SJCRH30 (cell line): ENCODE measurements at regions not wholly inside any gene's neighbourhood (a gene's known extent, or its start where the extent isn't known, plus 50 kb on each side); places are given as distances from the start of the nearest gene placed in this dataset.

Experiments used
- DNase-seq, 2 experiments: peaks; one replicate each; pipeline ENCODE4 v3.0.0-alpha.2; 2015 to 2020
- H3K27ac ChIP-seq: fragments of 250-450 bp; sonication (Bioruptor Pico); 2 replicates; pipeline ENCODE4 v1.5.1; 2020; ENCODE audit warnings: mild to moderate bottlenecking, moderate library complexity
- H3K27me3 ChIP-seq: fragments of 250-450 bp; sonication (Bioruptor Pico); 2 replicates; pipeline ENCODE4 v1.5.1; 2020; ENCODE audit warnings: mild to moderate bottlenecking, moderate library complexity
- H3K36me3 ChIP-seq: fragments of 250-450 bp; sonication (Bioruptor Pico); 2 replicates; pipeline ENCODE4 v1.5.1; 2020; ENCODE audit warnings: mild to moderate bottlenecking, moderate library complexity
- H3K4me1 ChIP-seq: fragments of 250-450 bp; sonication (Bioruptor Pico); 2 replicates; pipeline ENCODE4 v1.5.1; 2020; ENCODE audit warnings: mild to moderate bottlenecking, moderate library complexity
- H3K4me3 ChIP-seq: fragments of 250-450 bp; sonication (Bioruptor Pico); 2 replicates; pipeline ENCODE4 v1.5.1; 2020; ENCODE audit warnings: mild to moderate bottlenecking, moderate library complexity
- H3K9me3 ChIP-seq: fragments of 250-450 bp; sonication (Bioruptor Pico); replicated peaks from 2 replicates; pipeline ENCODE4 v1.5.1; 2020; ENCODE audit warnings: mild to moderate bottlenecking, moderate library complexity

GRCh38 chr18:39751921-39752320 lies 2186.3 kb upstream of the CELF4 start:
- no peak overlapping the region for H3K27ac ChIP-seq
- H3K36me3 ChIP-seq: no peaks in the 10 kb centered on the region
- no peak for DNase-seq
- no peaks in the 10 kb centered on the region for H3K27me3 ChIP-seq
- H3K9me3 ChIP-seq: no peaks in the 10 kb centered on the region
- 0 out of 2 replicates have a peak, but pooled peaks cover 3% of the 10 kb centered on the region for H3K4me1 ChIP-seq
- H3K4me3 ChIP-seq: no peak overlapping the region

- no peak overlapping the region for H3K27ac ChIP-seq
- no peaks in the 10 kb centered on the region for H3K36me3 ChIP-seq
- H3K9me3 ChIP-seq: no peaks in the 10 kb centered on the region
- H3K4me1 ChIP-seq: 0 out of 2 replicates have a peak, but pooled peaks cover 3% of the 10 kb centered on the region
- no peak for DNase-seq
- no peaks in the 10 kb centered on the region for H3K27me3 ChIP-seq
- H3K4me3 ChIP-seq: no peak overlapping the region
Measured at GRCh38 chr18:39751161-39751560, 2185.6 kb upstream of the CELF4 start.

DNA sequence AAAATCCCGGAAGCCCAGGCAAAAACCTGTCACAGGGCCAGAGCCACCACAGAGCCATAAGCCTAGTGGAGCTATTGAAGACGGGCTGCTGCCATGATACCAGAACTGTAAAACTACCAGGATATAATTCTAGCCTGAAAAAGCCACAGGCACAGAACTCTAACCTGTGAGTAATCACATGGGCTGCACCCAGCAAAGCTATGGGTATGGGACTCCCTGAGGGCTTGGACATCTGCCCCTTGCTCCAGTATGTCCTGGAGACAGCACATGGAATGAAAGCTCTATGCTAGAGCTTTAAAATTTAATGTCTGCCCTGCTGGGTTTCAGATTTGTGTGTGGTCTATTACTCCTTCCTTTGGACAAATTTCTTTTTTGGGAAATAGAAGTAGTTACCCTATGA lies 2183.6 kb upstream of the CELF4 start:
- H3K4me3 ChIP-seq: no peak overlapping the region
- H3K27ac ChIP-seq: no peak overlapping the region
- H3K36me3 ChIP-seq: no peaks in the 10 kb centered on the region
- no peaks in the 10 kb centered on the region for H3K27me3 ChIP-seq
- DNase-seq: no peak
- H3K4me1 ChIP-seq: 0 out of 2 replicates have a peak, but pooled peaks cover 3% of the 10 kb centered on the region
- no peaks in the 10 kb centered on the region for H3K9me3 ChIP-seq

DNA sequence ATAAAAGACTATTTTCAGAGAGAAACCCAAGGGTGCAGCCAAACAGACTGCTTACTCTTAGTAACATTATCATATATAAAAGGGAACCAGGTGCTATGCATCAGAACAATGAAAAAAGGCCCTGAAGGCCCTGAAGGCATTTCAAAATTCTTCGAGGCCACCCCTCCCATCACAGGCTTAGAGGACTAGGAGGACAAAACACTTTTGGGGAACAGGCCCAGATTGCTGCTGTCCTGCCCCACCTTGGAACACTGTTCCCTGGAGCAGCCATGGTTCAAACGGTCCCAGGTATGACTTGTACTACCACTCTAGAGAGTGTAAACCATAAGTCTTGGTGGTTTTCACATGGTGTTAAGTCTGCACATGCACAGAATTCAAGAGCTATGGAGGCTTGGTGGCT lies 2183.1 kb upstream of the CELF4 start:
- no peak overlapping the region for H3K27ac ChIP-seq
- no peak for DNase-seq
- 0 out of 2 replicates have a peak, but pooled peaks cover 3% of the 10 kb centered on the region for H3K4me1 ChIP-seq
- no peak overlapping the region for H3K4me3 ChIP-seq
- H3K9me3 ChIP-seq: no peaks in the 10 kb centered on the region
- H3K36me3 ChIP-seq: no peaks in the 10 kb centered on the region
- no peaks in the 10 kb centered on the region for H3K27me3 ChIP-seq

- Histone ChIP-seq H3K9me3 (no peaks in the 10 kb centered on the region), H3K4me3 (no peak overlapping the region), H3K27ac (no peak overlapping the region), H3K36me3 (no peaks in the 10 kb centered on the region), H3K27me3 (no peaks in the 10 kb centered on the region), H3K4me1 (no peaks in the 10 kb centered on the region)
- no peak for DNase-seq
Measured at GRCh38 chr18:39746201-39746600, 2180.6 kb upstream of the CELF4 start.

GRCh38 chr18:39743463-39743862 lies 2177.9 kb upstream of the CELF4 start:
- Histone ChIP-seq H3K27me3 (no peaks in the 10 kb centered on the region), H3K4me1 (no peaks in the 10 kb centered on the region), H3K4me3 (no peak overlapping the region), H3K9me3 (no peaks in the 10 kb centered on the region), H3K36me3 (no peaks in the 10 kb centered on the region), H3K27ac (no peak overlapping the region)
- DNase-seq: no peak

- no peaks in the 10 kb centered on the region for H3K27me3 ChIP-seq
- H3K4me3 ChIP-seq: no peak overlapping the region
- no peaks in the 10 kb centered on the region for H3K9me3 ChIP-seq
- DNase-seq: peak in 1 of 2 experiments; percentile 12
- no peaks in the 10 kb centered on the region for H3K4me1 ChIP-seq
- H3K27ac ChIP-seq: no peak overlapping the region
- no peaks in the 10 kb centered on the region for H3K36me3 ChIP-seq
Measured at GRCh38 chr18:39741755-39742466, 2176.3 kb upstream of the CELF4 start.

DNA sequence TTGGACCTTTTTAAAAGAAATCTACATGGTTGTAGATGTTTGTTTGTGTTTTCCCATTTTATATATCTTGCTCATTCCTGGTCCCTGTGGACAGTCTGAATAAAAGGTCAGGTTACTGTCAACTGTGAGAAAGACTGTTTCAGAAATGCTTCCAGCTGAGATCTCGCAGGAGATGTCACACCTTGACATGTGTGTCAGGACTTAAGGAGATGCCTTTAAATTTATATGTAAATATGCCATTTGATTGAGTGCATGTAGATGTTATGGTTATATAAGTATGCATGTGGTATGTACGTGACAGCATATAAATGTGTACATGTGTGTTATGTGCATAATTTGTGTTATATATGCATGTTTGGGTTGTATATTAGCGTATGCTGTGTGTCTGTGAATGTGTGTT lies 2172.3 kb upstream of the CELF4 start:
- Histone ChIP-seq H3K27me3 (no peaks in the 10 kb centered on the region), H3K36me3 (no peaks in the 10 kb centered on the region), H3K9me3 (no peaks in the 10 kb centered on the region), H3K4me3 (no peak overlapping the region), H3K27ac (no peak overlapping the region), H3K4me1 (no peaks in the 10 kb centered on the region)
- no peak for DNase-seq

- Histone ChIP-seq H3K9me3 (no peaks in the 10 kb centered on the region), H3K4me1 (no peaks in the 10 kb centered on the region), H3K36me3 (no peaks in the 10 kb centered on the region), H3K27me3 (no peaks in the 10 kb centered on the region), H3K27ac (no peak overlapping the region), H3K4me3 (no peak overlapping the region)
- no peak for DNase-seq
Measured at GRCh38 chr18:39732918-39733317, 2167.3 kb upstream of the CELF4 start.

DNA sequence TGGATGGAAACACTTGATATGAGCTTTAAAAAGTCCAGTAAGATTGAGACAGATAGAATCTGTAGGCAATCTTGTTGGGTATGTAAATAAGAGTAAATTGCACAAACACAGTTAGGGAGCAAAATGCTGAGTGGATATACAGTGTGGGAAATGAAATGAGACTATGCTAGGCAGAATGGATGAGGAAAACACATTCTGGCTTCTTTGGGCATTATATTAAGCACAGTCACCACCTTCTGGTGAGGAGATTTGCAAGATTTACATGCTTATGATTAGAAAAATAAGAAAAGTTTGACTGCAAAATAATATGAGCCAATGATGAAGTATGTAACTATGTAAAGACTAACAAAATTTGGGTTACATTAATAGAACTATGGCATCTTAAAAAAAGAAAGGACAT lies 2165.0 kb upstream of the CELF4 start:
- Histone ChIP-seq H3K4me3 (no peak overlapping the region), H3K4me1 (no peaks in the 10 kb centered on the region)
- no peak for DNase-seq

DNA sequence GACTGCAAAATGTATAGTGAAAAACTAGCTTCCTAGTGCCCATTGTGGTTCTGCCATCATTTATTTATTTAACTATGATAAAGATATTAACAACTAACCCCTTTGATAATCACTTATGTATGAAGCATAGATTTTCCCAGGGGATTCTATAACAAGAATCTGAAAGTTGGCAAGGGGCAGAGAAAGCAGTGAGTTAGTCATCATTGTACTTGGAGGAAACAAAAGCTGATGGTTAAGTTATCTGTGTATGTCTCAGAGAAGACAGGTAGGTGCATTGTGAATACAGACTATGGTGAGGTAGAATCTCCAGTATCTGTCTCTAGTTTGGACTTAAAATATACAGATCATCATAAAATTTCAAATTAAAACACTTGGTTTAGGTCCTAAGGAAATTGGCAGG lies 2159.1 kb upstream of the CELF4 start:
- Histone ChIP-seq H3K4me3 (no peak overlapping the region), H3K4me1 (no peaks in the 10 kb centered on the region), H3K27me3 (no peaks in the 10 kb centered on the region), H3K27ac (no peak overlapping the region), H3K9me3 (no peaks in the 10 kb centered on the region), H3K36me3 (no peaks in the 10 kb centered on the region)
- DNase-seq: no peak

More for the DNA sequence above, 2165.0 kb upstream of the CELF4 start:
- no peak overlapping the region for H3K27ac ChIP-seq
- H3K27me3 ChIP-seq: no peaks in the 10 kb centered on the region
- H3K36me3 ChIP-seq: no peaks in the 10 kb centered on the region
- no peaks in the 10 kb centered on the region for H3K9me3 ChIP-seq

GRCh38 chr18:39721712-39722111 lies 2156.1 kb upstream of the CELF4 start:
- H3K4me1 ChIP-seq: no peaks in the 10 kb centered on the region
- DNase-seq: no peak
- no peaks in the 10 kb centered on the region for H3K27me3 ChIP-seq
- H3K36me3 ChIP-seq: no peaks in the 10 kb centered on the region
- H3K27ac ChIP-seq: no peak overlapping the region
- no peaks in the 10 kb centered on the region for H3K9me3 ChIP-seq
- no peak overlapping the region for H3K4me3 ChIP-seq

DNA sequence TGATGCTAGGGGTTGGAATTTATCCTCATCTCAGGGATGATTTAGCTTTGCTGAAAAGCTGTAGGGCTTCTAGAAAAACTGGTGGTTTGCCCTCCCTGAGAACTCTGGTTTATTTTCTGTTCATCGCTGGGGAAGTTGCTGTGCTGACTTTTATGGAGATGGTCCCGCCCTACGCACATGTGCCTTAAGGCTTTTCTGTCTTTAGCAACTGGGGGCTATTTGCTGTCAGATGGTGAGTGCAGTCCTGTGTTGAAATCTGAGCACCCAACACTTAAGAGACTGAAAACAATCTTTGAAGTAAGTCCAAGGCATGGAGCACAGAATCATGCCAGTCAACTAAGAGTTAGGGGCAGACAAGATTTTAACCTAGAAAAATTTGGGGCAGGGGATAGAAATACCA lies 2148.4 kb upstream of the CELF4 start:
- Histone ChIP-seq H3K4me3 (no peak overlapping the region), H3K4me1 (no peaks in the 10 kb centered on the region), H3K9me3 (no peaks in the 10 kb centered on the region), H3K27me3 (no peaks in the 10 kb centered on the region), H3K36me3 (no peaks in the 10 kb centered on the region), H3K27ac (no peak overlapping the region)
- DNase-seq: no peak

DNA sequence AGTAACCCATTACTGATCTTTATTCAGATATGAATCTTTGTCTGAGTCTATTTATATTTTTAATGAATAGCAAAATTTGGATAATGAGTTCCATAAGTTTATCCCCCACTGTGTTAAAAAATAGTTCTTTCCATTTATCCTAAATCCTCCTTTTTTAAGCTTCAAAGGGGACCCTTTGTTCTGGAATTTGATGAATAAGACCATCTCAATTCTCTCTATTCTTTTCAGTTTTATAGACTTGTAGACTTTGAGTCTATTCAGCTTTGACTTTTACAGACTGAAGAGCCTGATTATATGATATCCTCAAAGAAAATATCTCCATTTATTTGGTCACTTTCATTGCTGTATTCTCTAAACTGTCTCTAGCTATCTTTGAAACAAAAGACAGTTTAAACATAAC lies 2146.1 kb upstream of the CELF4 start:
- no peak overlapping the region for H3K4me3 ChIP-seq
- H3K9me3 ChIP-seq: no peaks in the 10 kb centered on the region
- no peaks in the 10 kb centered on the region for H3K36me3 ChIP-seq
- DNase-seq: no peak
- H3K4me1 ChIP-seq: no peaks in the 10 kb centered on the region
- H3K27me3 ChIP-seq: no peaks in the 10 kb centered on the region
- no peak overlapping the region for H3K27ac ChIP-seq

GRCh38 chr18:39705362-39705761 lies 2139.8 kb upstream of the CELF4 start:
- Histone ChIP-seq H3K4me3 (no peak overlapping the region), H3K27me3 (no peaks in the 10 kb centered on the region), H3K9me3 (no peaks in the 10 kb centered on the region), H3K27ac (no peak overlapping the region), H3K4me1 (peaks cover 6% of the 10 kb centered on the region; the same call in 1 of the 2 replicates), H3K36me3 (no peaks in the 10 kb centered on the region)
- no peak for DNase-seq

- peaks cover 6% of the 10 kb centered on the region; the same call in 1 of the 2 replicates for H3K4me1 ChIP-seq
- no peaks in the 10 kb centered on the region for H3K36me3 ChIP-seq
- DNase-seq: no peak
- no peaks in the 10 kb centered on the region for H3K9me3 ChIP-seq
- H3K27ac ChIP-seq: no peak overlapping the region
- no peak overlapping the region for H3K4me3 ChIP-seq
- no peaks in the 10 kb centered on the region for H3K27me3 ChIP-seq
Measured at GRCh38 chr18:39702888-39703287, 2137.3 kb upstream of the CELF4 start.
